H1 (cell line): ENCODE measurements at regions not wholly inside any gene's neighbourhood (a gene's known extent, or its start where the extent isn't known, plus 50 kb on each side); places are given as distances from the start of the nearest gene placed in this dataset.

ENCODE experiments used
- CTCF ChIA-PET: fragments of 300-600 bp; sonication (Branson Sonifier 250); formaldehyde crosslinking; loops from one replicate; lab custom pipeline; 2021; ENCODE audit not compliant: partially characterized antibody; lab: Charles Lee
- POLR2A ChIA-PET: fragments of 300-600 bp; sonication (Branson Sonifier 250); formaldehyde crosslinking; loops from one replicate; lab custom pipeline; 2021; ENCODE audit warnings: inconsistent platforms; ENCODE audit not compliant: partially characterized antibody; lab: Charles Lee
- DNase-seq, 2 experiments: peaks; one replicate each; pipeline versions ENCODE4 v3.0.0 to v3.0.0-alpha.2; 2010 to 2022; ENCODE audit warnings: low spot score in 2 of 2, low read depth in 1 of 2, mixed read lengths in 1 of 2
- FAIRE-seq: peaks from 2 replicates; lab custom pipeline; 2011; peaks lifted over from hg19 to GRCh38; lab: Jason Lieb, UNC
- H2AFZ ChIP-seq: 2 replicates; pipeline ENCODE4 v1.8.1; 2012; ENCODE audit warnings: low read length, inconsistent platforms
- H2AK5ac ChIP-seq: 2 replicates; pipeline ENCODE4 v1.6.1; 2013; ENCODE audit warnings: low read depth, low read length
- H2BK120ac ChIP-seq: replicated peaks from 2 replicates; pipeline ENCODE3; 2013; ENCODE audit warnings: low read depth, low read length, inconsistent platforms
- H2BK12ac ChIP-seq: 2 replicates; pipeline ENCODE4 v1.6.1; 2013; ENCODE audit warnings: low read depth, low read length
- H2BK15ac ChIP-seq: 2 replicates; pipeline ENCODE4 v1.6.1; 2013; ENCODE audit warnings: low read length
- H2BK20ac ChIP-seq: 2 replicates; pipeline ENCODE4 v1.6.1; 2013; ENCODE audit warnings: low read length
- H2BK5ac ChIP-seq: 2 replicates; pipeline ENCODE4 v1.6.1; 2013; ENCODE audit warnings: low read depth, low read length
- H3K14ac ChIP-seq: 2 replicates; pipeline ENCODE4 v1.6.1; 2013; ENCODE audit warnings: inconsistent platforms; ENCODE audit not compliant: insufficient read length
- H3K18ac ChIP-seq: 2 replicates; pipeline ENCODE4 v1.6.1; 2013; ENCODE audit warnings: low read length; ENCODE audit errors: extremely low read depth
- H3K23ac ChIP-seq: 2 replicates; pipeline ENCODE4 v1.6.1; 2013; ENCODE audit warnings: inconsistent platforms; ENCODE audit not compliant: insufficient read length
- H3K23me2 ChIP-seq: 2 replicates; pipeline ENCODE4 v1.6.1; 2013; ENCODE audit warnings: low read depth, low read length
- H3K27ac ChIP-seq: 2 replicates; pipeline ENCODE4 v1.6.1; 2011; ENCODE audit warnings: low read depth, low read length, inconsistent platforms
- H3K27me3 ChIP-seq, 4 experiments: replicated peaks in 1 of 4; 1 replicate in 1 of 4; 2 replicates in 3 of 4; pipeline versions ENCODE4 v1.6.1 to v1.8.1; 2011 to 2013; ENCODE audit warnings: low read length in 3 of 4, mild to moderate bottlenecking in 3 of 4, inconsistent platforms in 2 of 4, mixed read lengths in 2 of 4, moderate library complexity in 1 of 4; ENCODE audit not compliant: control insufficient read depth in 3 of 4, insufficient read depth in 3 of 4; ENCODE audit errors: extremely low read depth in 1 of 4
- H3K36me3 ChIP-seq, 4 experiments: 2 replicates each; pipeline versions ENCODE4 v1.6.1 to v1.8.1; 2011 to 2013; ENCODE audit warnings: mild to moderate bottlenecking in 4 of 4, low read length in 3 of 4, moderate library complexity in 2 of 4, control low read depth in 1 of 4, inconsistent platforms in 1 of 4; ENCODE audit not compliant: insufficient read depth in 4 of 4, control insufficient read depth in 2 of 4
- H3K4ac ChIP-seq: replicated peaks from 2 replicates; pipeline ENCODE3; 2013; ENCODE audit warnings: low read length, low read depth, mixed read lengths, inconsistent platforms; ENCODE audit not compliant: insufficient read length
- H3K4me1 ChIP-seq, 4 experiments: replicated peaks in 1 of 4; 1 replicate in 1 of 4; 2 replicates in 3 of 4; pipeline versions ENCODE4 v1.6.1 to v1.8.1; 2011 to 2013; ENCODE audit warnings: low read length in 3 of 4, inconsistent platforms in 2 of 4, mixed read lengths in 1 of 4; ENCODE audit not compliant: insufficient read depth in 4 of 4, control insufficient read depth in 3 of 4
- H3K4me2 ChIP-seq, 2 experiments: 2 replicates each; pipeline versions ENCODE4 v1.6.1 to v1.8.1; 2011 to 2013; ENCODE audit warnings: low read depth in 2 of 2, low read length in 2 of 2, control low read depth in 1 of 2, inconsistent platforms in 1 of 2, mild to moderate bottlenecking in 1 of 2; ENCODE audit not compliant: insufficient read depth in 1 of 2
- H3K4me3 ChIP-seq, 4 experiments: fragments of 200-600, 300-600 bp in 1 of 4; sonication (generic), shearing (Covaris generic), sonication (Bioruptor Twin) in 1 of 4; 2 replicates each; pipeline versions ENCODE4 v1.5.1 to v1.8.1; 2011 to 2016; ENCODE audit warnings: low read length in 4 of 4, low read depth in 3 of 4, control low read depth in 2 of 4, inconsistent platforms in 2 of 4, mild to moderate bottlenecking in 2 of 4, mixed read lengths in 1 of 4, moderate library complexity in 1 of 4; ENCODE audit not compliant: insufficient read depth in 2 of 4; ENCODE audit errors: extremely low read depth in 1 of 4
- H3K56ac ChIP-seq: replicated peaks from 2 replicates; pipeline ENCODE3; 2013; ENCODE audit warnings: low read depth, mild to moderate bottlenecking, mixed read lengths, low read length, inconsistent platforms; ENCODE audit not compliant: insufficient read length
- H3K79me1 ChIP-seq: 2 replicates; pipeline ENCODE4 v1.6.1; 2013; ENCODE audit warnings: low read depth, low read length, control low read depth
- H3K79me2 ChIP-seq, 2 experiments: 2 replicates each; pipeline versions ENCODE4 v1.6.1 to v1.8.1; 2012 to 2013; ENCODE audit warnings: low read length in 2 of 2, mild to moderate bottlenecking in 2 of 2, inconsistent platforms in 1 of 2; ENCODE audit not compliant: insufficient read depth in 2 of 2, control insufficient read depth in 1 of 2
- H3K9ac ChIP-seq, 4 experiments: replicated peaks in 1 of 4; 1 replicate in 1 of 4; 2 replicates in 3 of 4; pipeline versions ENCODE4 v1.6.1 to v1.8.1; 2011 to 2013; ENCODE audit warnings: low read depth in 3 of 4, low read length in 3 of 4, control low read depth in 2 of 4, mild to moderate bottlenecking in 2 of 4, moderate library complexity in 2 of 4, inconsistent platforms in 1 of 4; ENCODE audit errors: extremely low read depth in 1 of 4
- H3K9me3 ChIP-seq, 2 experiments: 2 replicates each; pipeline versions ENCODE4 v1.6.1 to v1.8.1; 2012 to 2013; ENCODE audit warnings: mild to moderate bottlenecking in 2 of 2, moderate library complexity in 2 of 2, control low read depth in 1 of 2, inconsistent platforms in 1 of 2, low read depth in 1 of 2, low read length in 1 of 2, mixed read lengths in 1 of 2; ENCODE audit not compliant: insufficient read depth in 2 of 2
- H4K20me1 ChIP-seq, 2 experiments: replicated peaks in 1 of 2; 2 replicates each; pipeline versions ENCODE3 to v1.8.1; 2011 to 2013; ENCODE audit warnings: inconsistent platforms in 2 of 2, low read length in 2 of 2, mild to moderate bottlenecking in 1 of 2; ENCODE audit not compliant: insufficient read depth in 2 of 2, control insufficient read depth in 1 of 2
- H4K5ac ChIP-seq: 2 replicates; pipeline ENCODE4 v1.6.1; 2013; ENCODE audit warnings: low read length, low read depth, mixed read lengths, inconsistent platforms; ENCODE audit not compliant: insufficient read length
- H4K8ac ChIP-seq: 2 replicates; pipeline ENCODE4 v1.8.0; 2013; ENCODE audit warnings: mild to moderate bottlenecking, moderate library complexity, low read length, inconsistent platforms; ENCODE audit not compliant: insufficient read depth; ENCODE audit errors: extremely low read depth
- H4K91ac ChIP-seq: replicated peaks from 2 replicates; pipeline ENCODE3; 2013; ENCODE audit warnings: low read length, mixed read lengths, inconsistent platforms; ENCODE audit not compliant: insufficient read length
- CHD2 ChIP-seq: IDR thresholded peaks from 2 replicates; pipeline ENCODE4 v1.6.1; 2012; ENCODE audit warnings: low read length, improper control_type of control experiment
- EGR1 ChIP-seq: IDR thresholded peaks from 2 replicates; pipeline ENCODE4 v1.6.1; 2011; ENCODE audit warnings: low read depth, low read length, borderline replicate concordance
- EP300 ChIP-seq, 2 experiments: IDR thresholded peaks; 1 replicate in 1 of 2; 2 replicates in 1 of 2; pipeline ENCODE4 v1.6.1; 2011 to 2012; ENCODE audit warnings: low read depth in 2 of 2, low read length in 2 of 2, mild to moderate bottlenecking in 2 of 2, borderline replicate concordance in 1 of 2, inconsistent platforms in 1 of 2, moderate library complexity in 1 of 2
- RAD21 ChIP-seq, 2 experiments: IDR thresholded peaks in 1 of 2; conservative IDR thresholded peaks in 1 of 2; 2 replicates each; pipeline ENCODE4 v1.6.1; 2011; ENCODE audit warnings: low read depth in 2 of 2, low read length in 2 of 2, improper control_type of control experiment in 1 of 2, inconsistent platforms in 1 of 2, mild to moderate bottlenecking in 1 of 2, moderate library complexity in 1 of 2
- TAF1 ChIP-seq: IDR thresholded peaks from 2 replicates; pipeline ENCODE4 v1.6.1; 2011; ENCODE audit warnings: mild to moderate bottlenecking, low read depth, low read length
- whole genome bisulfite sequencing, 2 experiments: shearing (Covaris generic) in 1 of 2; methylation state at CpG; one replicate each; pipeline versions ENCODE4 v1.1.6 to v1.1.7; 2013 to 2015; ENCODE audit warnings: low lambda C conversion rate in 2 of 2, mixed read lengths in 2 of 2, inconsistent platforms in 1 of 2, low coverage in 1 of 2, missing lambda C conversion rate in 1 of 2; ENCODE audit not compliant: insufficient replicate concordance in 2 of 2, insufficient coverage in 1 of 2, insufficient read length in 1 of 2; ENCODE audit errors: extremely low coverage in 1 of 2, missing lambda C conversion rate in 1 of 2; 5-methylcytosine and 5-hydroxymethylcytosine counted together
- TF ChIP-seq, protein P1 (sequence below), 3 experiments: IDR thresholded peaks; 1 replicate in 2 of 3; 2 replicates in 1 of 3; pipeline versions ENCODE4 v1.5.1 to v1.6.1; 2011; ENCODE audit warnings: low read length in 3 of 3, mild to moderate bottlenecking in 3 of 3, inconsistent platforms in 2 of 3, low read depth in 1 of 3, moderate library complexity in 1 of 3; ENCODE audit not compliant: insufficient read depth in 1 of 3; ENCODE audit errors: control extremely low read depth in 1 of 3

DNA sequence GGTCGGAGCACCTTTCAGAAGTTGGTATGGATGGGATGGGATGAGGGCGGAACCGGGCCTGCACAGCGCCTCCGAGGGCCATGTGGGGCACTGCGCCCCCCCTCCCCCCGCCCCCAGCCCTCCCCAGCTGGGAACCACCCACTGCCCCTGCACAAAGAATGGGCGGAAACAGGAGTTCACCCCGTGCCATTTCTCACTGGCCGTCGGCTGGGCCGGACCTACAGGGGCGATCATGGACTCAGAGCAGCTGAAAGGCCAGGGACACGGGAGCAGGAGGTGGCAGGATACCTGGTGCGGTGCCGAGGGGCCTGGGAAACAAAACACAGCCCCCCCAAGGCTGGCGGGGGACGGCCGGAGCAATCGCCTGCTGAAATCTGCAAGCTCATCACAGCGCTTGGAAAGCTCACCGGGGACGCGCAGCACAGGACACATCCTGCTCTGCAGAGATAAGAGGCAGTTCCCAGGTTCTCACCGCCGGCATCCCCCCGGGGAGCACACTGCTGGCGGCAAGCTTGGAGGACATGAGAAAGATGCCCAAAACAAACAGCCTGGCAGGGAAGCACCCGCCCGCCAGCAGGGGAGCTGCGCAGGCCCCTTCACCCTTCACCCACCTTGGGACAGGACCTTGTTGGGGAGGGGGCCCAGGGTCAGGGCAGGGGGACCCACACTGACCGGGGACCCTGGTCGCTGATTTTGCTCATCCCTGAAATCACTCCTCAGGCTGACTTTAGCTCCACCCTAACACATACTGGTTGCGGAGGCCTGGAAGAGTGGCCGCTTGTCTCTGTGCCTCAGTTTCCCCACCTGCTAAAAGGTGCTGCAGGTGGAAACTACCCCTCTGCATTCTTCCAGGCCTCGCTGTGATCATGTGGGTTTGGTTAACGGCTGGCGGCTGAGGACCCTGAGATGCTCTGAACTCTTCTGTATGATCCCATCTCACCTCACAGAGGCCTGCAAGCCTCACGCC lies 263.9 kb downstream of the C16orf95 start:
- ChIA-PET POLR2A (interaction anchor here (1.0 to 1.2 kb wide), 3 partner anchors 9 to 97 kb away, joined by 3 read pairs; no protein-coding TSS in a partner anchor), CTCF (interaction anchor here (0.9 to 4.4 kb wide), 8 partner anchors 9 to 497 kb away, joined by 3 to 40 read pairs (median 4); no protein-coding TSS in a partner anchor)
- no peak for FAIRE-seq
- H3K36me3 ChIP-seq, result no peaks in the 10 kb centered on the region
- peak in 1 of 2 experiments; percentile 67 for DNase-seq
- no peaks in the 10 kb centered on the region for H3K23me2 ChIP-seq
- no peak overlapping the region for H4K5ac ChIP-seq
- H3K4ac ChIP-seq, result no peak overlapping the region
- H3K27ac ChIP-seq, result no peak overlapping the region
- H4K91ac ChIP-seq, result peak overlapping the region; percentile 29
- peak overlapping the region; percentile 34 for H2BK120ac ChIP-seq
- peak overlapping the region in 2 of 4 experiments; percentile 29 to 52; a peak in 3 of 7 replicates for H3K9ac ChIP-seq
- no peaks in the 10 kb centered on the region for H4K20me1 ChIP-seq
- peaks cover 0 to 3% (median 1%) of the 10 kb centered on the region in 4 experiments; a peak in 4 of 7 replicates for H3K4me1 ChIP-seq
- H3K18ac ChIP-seq, result peak overlapping the region; percentile 54; the same call in 1 of the 2 replicates
- peak overlapping the region in 3 of 4 experiments; percentile 22 to 52 (median 29); a peak in 6 of 8 replicates for H3K4me3 ChIP-seq
- H3K14ac ChIP-seq, result no peak overlapping the region
- H4K8ac ChIP-seq, result peak overlapping the region; percentile 82
- 48% methylated on average over 34 of the region's 39 CpGs; no CpG with 5 or more reads in 1 of the 2 experiments for WGBS, 2 experiments
- no peaks in the 10 kb centered on the region; a peak in 2 of 7 replicates for H3K27me3 ChIP-seq
- no peak overlapping the region; the same call in 1 of the 2 replicates for H2BK12ac ChIP-seq
- H2BK20ac ChIP-seq, result 0 out of 2 replicates have a peak overlapping the region, but pooled peaks have one; percentile 57
- H2AK5ac ChIP-seq, result no peak overlapping the region
- H3K9me3 ChIP-seq, result peaks cover 4 to 12% of the 10 kb centered on the region in 2 experiments; a peak in 3 of 4 replicates
- no peak overlapping the region for H3K23ac ChIP-seq
- peak overlapping the region; percentile 98; the same call in 1 of the 2 replicates for H2AFZ ChIP-seq
- no peaks in the 10 kb centered on the region for H3K79me1 ChIP-seq
- peak overlapping the region; percentile 24 to 58; a peak in 2 of 4 replicates for H3K4me2 ChIP-seq
- no peaks in the 10 kb centered on the region for H3K79me2 ChIP-seq
- H2BK15ac ChIP-seq, result peak overlapping the region; percentile 90; the same call in 1 of the 2 replicates
- peak overlapping the region; percentile 19; the same call in 1 of the 2 replicates for H2BK5ac ChIP-seq
- H3K56ac ChIP-seq, result no peak overlapping the region
- TF ChIP-seq, protein P1, sequence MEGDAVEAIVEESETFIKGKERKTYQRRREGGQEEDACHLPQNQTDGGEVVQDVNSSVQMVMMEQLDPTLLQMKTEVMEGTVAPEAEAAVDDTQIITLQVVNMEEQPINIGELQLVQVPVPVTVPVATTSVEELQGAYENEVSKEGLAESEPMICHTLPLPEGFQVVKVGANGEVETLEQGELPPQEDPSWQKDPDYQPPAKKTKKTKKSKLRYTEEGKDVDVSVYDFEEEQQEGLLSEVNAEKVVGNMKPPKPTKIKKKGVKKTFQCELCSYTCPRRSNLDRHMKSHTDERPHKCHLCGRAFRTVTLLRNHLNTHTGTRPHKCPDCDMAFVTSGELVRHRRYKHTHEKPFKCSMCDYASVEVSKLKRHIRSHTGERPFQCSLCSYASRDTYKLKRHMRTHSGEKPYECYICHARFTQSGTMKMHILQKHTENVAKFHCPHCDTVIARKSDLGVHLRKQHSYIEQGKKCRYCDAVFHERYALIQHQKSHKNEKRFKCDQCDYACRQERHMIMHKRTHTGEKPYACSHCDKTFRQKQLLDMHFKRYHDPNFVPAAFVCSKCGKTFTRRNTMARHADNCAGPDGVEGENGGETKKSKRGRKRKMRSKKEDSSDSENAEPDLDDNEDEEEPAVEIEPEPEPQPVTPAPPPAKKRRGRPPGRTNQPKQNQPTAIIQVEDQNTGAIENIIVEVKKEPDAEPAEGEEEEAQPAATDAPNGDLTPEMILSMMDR (IDR thresholded peaks at IDR 0.05; ENCODE audit: control extremely low read depth in 1 of 3, insufficient read depth in 1 of 3, low read depth in 1 of 3, low read length in 3 of 3), result peak; percentile 24 to 71 (median 43); a peak in 2 of 4 replicates
- TF ChIP-seq EGR1 (no peak), TAF1 (peak; percentile 63), RAD21 (IDR thresholded peaks at IDR 0.05 in 1 of 2, conservative IDR thresholded peaks at IDR 0.05 in 1 of 2; ENCODE audit: low read depth in 2 of 2, low read length in 2 of 2) (peak; percentile 14 to 29; a peak in 2 of 4 replicates), EP300 (IDR thresholded peaks at IDR 0.05; ENCODE audit: borderline replicate concordance in 1 of 2, low read depth in 2 of 2, low read length in 2 of 2) (no peak), CHD2 (no peak)
